NCI-H774 (cell line): ENCODE measurements at regions not wholly inside any gene's neighbourhood (a gene's known extent, or its start where the extent isn't known, plus 50 kb on each side); places are given as distances from the start of the nearest gene placed in this dataset.
"Not testable (repeated sequence)": the region's sequence is repeated elsewhere in the genome, so short reads cannot be mapped to it uniquely, and the experiment has no call there.

Experiments
- DNase-seq: peaks from one replicate; lab custom pipeline; 2025; lab: John Stamatoyannopoulos, UW

DNA sequence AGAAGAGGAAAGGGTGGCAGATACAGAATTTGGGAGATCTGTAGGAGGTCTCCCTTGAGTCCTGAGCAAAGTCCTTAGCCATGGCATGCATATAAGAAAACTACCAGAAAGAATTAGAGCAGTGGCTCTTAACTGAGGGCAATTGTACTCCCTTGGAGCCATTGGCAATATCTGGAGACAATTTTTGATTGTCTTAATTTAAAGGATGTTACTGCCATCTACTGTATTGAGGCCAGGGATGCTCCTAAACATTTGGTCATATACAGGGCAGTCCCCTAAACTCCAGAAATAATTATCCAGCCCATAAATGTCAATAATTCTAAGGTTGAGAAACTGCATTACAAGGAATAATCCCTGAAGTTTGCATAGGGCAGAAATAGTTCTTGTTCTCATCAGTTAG lies 136.4 kb upstream of the ODAD2 start:
- no peak for DNase-seq

DNA sequence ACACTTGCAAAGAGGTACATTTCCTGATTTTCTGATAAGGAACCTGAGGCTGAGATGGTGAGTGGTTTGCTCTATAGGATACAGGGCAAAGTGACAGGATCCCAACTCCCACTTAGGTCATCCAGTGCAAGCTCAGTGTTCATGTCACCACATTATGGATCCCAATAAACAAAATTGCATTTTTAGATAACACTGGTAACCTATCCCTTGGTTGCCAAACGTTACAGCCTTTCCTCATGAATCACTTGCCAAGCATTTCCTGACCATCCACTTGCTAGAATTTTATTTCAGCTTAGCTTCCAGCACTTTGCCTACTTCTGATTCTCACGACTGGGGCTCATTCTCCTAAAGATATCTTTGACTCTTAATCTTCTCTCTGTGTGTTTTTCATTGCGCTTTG lies 131.4 kb upstream of the ODAD2 start:
- no peak for DNase-seq

DNA sequence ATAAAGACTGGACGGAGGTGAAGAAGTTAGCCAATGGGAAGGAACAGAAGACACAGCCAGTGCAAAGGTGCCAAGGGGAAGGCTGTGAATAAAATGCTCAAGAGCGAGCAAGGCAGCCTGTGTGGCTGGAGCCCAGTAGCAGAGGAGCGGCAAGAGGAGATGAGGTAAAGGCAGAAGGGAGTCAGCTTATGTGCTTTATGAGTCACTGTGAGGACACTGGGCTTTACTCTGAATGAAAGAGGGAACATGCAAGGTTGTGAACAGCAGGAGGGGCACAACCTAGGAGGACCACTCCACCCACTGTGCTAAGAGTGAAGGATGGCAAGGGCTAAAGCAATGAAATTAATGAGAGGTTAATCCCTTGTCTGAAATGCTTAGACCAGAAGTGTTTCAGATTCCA lies 129.0 kb upstream of the ODAD2 start:
- DNase-seq, result no peak

DNA sequence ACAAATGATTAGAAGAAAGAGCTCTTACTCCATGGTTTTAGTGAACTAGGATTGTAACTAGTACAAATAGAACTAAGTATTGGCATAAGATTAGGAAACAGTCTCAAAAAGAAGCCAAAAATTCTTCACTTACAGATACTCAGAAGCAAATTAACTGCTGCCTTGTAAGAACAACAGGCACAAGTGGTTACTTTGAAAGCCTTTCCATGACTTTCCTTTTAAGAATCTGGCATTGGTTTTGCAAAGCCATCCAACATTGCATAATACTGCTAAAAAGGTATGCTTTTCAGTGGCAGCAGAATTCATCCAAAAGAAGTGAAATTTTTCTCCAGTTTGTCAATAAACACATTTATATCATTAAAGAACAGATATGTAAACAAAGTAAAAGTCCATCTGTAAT lies 126.8 kb upstream of the ODAD2 start:
- DNase-seq, result no peak

DNA sequence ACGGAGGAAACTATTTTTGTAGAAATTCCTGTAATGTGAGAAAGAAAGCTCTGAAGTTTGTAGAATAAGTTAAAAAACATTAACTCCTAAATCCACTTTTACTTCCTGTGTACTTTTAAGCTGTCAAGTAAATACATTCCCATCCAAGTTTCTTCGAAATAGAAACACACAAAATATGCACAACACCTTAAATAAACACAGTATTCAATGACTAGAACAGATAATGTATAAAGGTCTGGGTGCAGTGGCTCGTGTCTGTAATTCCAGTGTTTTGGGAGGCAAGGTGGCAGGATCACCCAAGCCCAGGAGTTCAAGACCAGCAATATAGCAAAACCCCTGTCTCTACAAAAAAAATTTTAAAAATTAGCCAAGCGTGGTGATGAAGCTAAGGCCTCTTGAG lies 121.9 kb upstream of the ODAD2 start:
- DNase-seq, result no peak

DNA sequence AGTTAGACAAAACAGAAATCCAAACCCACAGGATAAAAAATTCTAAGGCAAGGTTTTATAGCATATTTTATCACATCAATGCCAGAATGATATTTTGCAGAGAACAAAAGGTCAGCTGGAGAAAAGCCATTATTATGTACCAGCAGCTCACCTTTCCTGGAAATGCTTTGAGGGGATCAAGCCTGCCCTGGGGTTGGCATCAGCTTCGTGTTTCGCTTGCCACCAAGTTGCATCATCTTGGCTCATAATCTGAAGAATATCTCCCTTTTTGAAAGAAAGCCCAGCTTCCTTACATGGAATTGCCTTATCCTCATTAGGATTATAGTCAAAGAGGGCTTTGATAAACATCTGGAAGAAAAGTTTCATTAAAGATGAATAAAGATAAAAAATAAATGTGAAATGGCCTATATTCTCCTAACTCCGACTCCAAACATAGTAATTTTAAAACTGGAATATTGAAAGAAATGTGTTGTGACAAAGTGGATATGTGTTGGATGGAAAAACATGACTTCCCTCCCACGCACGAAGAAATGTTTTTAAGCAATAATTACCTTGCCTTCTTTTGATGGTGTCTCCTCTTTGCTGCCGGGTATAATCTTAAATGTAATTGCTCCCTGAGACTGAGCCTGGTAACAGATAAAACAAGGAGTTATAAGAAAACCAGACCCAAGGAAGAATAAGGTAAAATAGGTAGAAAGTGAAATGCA lies 121.3 kb upstream of the ODAD2 start:
- DNase-seq, result no peak

DNA sequence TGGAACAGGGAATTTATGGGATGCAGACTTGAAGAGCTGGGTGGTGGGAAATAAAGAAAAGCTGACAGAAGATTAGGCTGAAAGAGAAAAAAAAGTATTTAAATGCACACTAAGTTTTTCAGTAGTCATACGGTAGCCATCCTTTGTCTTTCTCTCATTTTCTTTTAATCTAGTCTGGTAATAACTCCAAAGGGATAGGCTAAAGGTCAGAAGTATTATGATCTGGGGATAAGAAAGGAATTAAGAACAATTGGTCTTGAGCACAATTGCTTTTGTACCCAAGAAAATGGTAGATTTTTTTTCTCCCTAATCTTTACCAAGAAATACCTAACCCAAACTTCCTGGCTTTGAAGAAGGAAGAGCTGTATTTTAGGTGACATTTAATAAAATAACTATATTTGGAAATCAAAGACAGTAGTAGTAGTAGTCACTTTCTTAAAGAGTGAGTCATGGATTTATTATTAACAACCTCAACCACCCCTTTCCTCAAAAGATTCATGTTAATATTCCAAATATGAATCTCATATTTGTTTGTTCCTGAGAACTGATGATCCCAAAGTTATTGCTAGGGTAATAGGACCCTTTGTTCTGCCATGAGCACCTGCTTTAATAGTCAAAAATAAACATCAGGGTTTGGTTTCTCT lies 120.2 kb upstream of the ODAD2 start:
- DNase-seq, result no peak

DNA sequence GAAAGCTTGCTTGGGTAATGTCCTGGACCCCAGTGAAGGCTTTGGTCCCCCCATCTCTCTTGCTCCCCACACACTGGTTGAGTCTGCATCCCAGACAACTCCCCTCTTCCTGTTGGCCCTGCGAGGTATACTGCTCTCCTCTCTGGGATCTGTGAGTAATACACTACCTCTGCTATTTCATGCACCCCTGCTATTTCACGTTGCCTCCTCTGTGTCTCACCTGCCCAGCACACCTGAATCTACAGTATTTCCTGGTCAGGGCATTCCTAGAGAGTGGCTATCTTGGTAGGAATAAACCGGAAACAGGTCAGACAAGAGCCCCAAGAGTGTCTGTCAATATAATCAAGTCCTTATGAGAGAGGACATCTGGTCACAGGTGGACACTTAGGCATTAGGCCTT lies 114.3 kb upstream of the ODAD2 start:
- no peak for DNase-seq

DNA sequence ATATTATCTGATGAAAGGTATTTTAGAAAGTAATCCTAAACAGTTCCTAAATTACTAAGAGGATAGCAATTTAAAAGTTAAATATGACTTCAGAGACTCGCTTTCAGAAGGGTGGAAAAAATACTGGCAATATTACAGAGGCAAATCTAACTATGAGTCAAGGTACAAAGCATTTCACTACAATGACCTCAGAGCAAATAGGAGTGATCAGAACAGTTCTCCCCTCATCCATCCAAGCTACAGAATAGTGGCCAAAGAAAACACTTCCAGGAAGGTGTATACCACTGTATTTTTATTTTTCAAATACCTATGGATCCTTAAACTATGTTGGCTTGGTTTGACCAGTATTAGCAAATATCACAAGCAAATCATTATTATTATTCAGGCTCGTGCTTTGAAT lies 112.8 kb upstream of the ODAD2 start:
- DNase-seq, result no peak

DNA sequence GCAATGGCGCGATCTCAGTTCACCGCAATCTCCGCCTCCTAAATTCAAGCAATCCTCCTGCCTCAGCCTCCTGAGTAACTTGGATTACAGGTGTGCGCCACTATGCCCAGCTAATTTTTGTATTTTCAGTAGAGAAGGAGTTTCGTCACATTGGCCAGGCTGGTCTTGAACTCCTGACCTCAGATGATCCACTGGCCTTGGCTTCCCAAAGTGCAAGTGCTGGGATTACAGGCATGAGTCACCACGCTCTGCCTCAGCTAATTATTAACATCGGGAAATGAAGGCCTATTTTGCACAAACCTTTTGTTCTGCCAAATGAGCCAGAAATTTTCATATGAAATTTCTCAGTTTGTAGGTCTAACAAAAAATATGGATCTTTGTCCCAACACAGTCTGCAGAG lies 106.7 kb upstream of the ODAD2 start:
- no peak for DNase-seq

DNA sequence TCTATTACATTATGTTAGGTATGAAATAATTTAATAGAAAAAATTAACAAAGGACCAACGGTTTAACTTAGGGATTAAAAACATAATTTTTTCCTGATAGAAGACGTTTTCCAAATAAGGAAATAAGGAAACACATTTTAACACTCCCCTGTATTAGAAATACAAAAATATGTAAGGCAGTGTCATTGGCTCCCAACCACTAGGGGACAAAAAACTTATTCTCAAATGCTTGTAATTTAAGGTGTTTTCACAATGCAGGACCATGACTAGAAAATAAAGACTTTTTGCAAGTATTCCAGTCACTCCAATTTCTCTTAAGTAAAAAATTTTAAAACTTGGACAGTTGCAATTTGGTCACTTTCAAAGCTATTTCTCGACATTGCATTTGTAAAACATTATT lies 98.8 kb upstream of the ODAD2 start:
- DNase-seq, result no peak

DNA sequence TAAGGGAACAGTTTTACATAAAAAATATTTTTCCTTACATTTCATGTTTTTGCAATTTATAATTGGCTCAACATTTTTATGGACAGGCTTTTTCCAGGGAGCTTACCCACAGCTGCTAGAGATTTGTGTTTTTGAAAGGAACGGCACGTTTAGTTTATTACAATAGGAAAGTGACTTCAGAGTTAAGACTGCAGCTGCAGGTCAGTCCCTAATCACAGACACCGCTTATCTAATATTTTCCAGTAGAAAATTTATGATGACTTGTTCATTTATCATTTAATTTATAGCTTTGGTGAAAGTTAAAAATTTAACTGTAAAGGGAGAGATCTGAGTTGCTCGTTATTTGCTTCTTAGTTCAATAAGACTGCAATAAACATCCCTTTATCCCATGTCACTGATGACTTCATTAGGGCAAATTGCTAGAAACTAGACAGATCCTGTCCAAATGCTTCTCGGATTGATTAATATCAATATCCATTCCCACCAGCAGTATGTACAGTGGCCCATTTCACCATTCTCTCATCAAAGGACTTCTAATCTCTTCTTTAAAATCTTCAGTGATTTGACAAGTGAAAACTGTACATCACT lies 97.0 kb upstream of the ODAD2 start:
- DNase-seq, result no peak

DNA sequence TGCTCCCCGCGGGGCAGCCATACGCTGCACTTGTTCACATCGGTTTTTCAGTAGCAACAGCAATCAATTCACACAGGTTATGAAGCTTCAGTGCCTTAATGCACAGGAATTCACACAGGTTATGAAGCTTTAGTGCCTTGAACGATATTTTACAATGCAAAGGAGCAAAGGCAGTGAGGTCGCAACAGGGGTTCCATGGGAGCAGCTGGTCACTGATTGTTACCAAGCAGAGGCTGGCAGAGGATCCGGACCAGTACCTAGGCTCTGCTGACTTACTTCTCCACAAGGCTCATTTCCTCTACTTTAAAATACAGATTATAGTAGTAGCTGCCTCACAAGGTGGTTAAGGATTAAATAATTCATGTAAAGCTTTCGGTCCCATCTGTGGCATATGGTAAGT lies 95.2 kb upstream of the ODAD2 start:
- DNase-seq, result no peak

DNA sequence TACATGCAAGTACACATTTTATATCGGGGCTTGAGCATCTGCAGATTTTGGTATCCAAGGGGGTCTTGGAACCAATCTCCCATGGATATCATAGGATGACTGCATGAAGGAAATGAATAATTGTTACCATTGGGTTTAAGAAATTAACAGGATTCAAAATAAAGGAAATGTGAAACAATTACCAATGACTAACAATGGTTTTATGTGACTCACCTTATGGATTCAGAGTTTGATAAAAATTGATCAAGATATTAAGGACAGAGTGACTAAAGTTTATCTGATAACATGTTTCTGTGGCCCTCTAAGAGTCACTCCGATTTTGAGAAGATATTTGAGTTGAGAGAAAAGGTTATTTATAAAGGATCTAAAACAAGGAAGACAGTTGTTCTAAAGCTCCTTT lies 93.0 kb upstream of the ODAD2 start:
- DNase-seq, result no peak

DNA sequence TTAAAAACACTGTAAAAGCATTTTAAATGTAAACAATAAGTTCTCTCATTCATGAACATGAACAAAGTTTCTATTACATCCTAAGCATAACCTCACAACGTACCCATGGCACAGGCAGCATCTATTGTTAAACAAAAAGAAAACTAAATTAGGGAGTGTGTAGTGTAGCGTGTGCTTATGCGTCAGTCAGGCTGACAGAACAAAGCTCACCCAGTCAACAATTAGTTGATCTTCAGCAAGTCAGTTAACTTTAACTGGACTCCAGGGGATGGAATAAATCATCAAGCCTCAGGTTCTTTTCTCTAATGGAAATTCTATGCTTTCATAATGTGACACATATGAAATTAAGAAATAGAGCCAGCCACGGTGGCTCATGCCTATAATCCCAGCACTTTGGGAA lies 91.6 kb upstream of the ODAD2 start:
- no peak for DNase-seq

DNA sequence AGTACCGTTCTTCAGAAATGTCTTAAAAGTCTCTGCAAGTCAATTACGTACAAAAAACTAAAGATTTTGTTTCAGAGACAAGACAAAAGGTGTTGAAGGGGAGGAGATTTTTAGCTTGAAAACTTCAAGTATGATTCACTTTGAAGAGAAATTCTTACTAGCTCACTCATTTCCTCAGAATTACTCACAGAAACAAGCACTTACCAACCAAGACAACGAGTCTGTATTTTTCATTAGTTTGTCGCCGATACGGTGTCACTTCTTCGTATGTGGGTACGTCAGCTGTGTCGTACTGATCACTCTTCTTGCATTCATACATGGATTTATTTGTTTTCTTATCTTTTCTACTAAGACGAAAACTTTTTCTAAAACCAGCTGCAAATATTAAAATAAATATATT lies 90.6 kb upstream of the ODAD2 start:
- DNase-seq, result no peak

DNA sequence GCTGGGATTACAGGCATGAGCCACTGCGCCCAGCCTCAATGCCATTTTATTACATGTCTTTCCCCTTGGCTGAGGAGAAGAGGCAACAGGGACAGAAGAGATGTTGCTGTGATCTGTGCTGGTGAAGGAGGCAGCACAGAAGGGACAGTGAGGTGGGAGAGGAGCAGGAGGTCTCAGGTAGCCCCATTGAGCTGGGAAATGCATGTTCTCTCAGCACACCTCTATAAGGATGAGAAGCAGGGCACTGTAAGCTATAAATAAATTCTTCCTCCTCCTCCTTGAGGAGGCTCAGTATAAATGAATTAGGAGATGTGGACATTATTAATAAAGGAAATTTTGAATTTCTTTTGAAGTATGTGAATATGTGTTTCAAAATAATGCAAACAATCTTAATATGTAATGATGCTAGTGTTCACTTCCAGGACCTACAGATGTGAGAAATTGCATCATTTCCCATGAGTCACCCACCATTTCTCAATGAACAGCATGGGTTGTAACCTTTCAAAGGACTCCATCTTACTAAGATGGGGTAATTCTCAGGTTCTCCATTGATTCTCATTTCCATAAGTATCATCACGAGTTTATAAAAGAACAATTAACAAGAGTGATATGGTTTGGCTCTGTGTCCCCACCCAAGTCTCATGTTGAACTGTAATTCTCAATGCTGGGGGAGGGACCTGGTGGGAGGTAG lies 88.9 kb upstream of the ODAD2 start:
- DNase-seq, result no peak

DNA sequence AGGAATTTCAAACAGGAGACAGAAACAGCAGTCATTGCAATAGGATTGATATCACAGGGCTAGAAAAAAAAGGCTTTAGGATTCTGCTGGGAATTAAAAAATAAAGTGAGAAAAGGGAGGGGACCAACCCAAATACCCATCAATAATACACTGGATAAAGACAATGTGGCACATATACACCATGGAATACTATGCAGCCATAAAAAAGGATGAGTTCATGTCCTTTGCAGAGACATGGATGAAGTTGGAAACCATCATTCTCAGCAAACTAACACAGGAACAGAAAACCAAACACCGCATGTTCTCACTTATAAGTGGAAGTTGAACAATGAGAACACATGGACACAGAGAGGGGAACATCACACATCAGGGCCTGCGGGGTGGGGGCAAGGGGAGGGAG lies 86.9 kb upstream of the ODAD2 start:
- not testable (repeated sequence) for DNase-seq

DNA sequence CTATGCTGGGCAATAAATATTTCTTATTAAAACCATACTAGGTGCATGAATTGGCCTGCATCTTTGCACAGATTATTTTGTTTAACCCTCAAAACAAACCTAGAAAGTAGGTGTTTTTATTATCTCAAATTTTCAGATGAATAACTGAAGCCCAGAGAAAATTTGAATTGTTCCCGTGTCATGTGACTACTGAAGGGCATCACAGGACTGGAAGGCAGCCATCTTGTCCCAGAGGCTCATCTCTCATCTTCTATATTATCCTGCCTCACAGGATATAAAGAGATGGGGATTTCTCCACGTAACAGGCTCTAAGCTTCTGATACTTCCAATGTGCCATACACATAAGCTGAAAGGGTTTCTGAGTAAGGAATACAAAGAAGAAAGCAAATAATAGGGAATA lies 84.0 kb upstream of the ODAD2 start:
- no peak for DNase-seq

DNA sequence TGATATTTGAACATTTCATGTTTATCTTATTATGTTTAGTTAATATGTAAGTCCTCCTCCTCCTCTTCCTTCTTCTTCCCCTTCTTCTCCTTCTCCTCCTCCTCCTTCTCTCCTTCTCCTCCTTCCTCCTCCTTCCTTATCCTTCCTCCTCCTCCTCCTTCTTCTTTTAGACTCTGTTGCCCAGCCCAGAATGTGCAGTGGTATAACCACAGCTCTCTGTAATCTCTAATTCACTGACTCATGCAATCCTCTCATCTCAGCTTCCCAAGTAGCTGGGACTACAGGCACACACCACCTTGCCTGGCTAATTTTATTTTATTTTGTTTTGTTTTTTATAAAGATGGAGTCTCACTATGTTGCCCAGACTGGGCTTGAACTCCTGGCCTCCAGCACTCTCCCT lies 83.4 kb upstream of the ODAD2 start:
- DNase-seq, result no peak

DNA sequence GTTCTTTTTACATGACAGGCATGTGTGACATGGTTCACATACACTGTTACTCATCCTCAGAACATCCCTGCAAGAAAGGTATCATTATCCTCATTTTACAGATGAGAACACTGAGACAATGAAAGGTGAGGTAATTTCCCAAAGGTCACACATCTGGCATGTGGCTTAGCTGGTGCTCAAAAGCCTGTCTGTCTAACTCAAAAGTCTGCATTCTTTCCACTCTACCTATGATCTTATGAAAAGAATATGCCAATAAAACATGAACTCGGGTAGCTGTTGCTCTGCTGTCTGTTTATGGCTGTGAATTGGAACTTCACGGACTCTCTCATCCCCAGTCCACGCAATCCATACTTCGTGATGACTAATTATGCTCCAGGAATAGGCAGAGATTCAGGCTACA lies 79.0 kb upstream of the ODAD2 start:
- DNase-seq, result no peak

DNA sequence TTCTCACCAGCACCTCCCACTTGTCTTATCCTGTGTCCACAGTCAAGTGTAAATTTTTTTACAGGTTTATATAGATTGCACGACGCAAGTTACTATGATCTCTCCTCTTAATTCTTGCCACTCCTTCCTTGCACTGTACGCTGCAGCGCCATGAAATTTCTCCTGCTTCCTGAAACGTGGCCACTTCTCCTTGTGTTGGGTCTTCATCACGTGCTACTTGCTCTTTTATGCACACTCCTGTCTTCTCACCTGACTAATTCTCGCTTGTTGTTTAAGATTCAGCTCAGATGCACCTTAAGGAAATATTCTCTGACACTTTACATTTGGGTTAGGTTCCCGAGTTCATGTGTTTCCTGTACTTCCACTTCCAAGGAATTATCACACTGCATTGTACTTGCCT lies 76.5 kb upstream of the ODAD2 start:
- DNase-seq, result no peak

DNA sequence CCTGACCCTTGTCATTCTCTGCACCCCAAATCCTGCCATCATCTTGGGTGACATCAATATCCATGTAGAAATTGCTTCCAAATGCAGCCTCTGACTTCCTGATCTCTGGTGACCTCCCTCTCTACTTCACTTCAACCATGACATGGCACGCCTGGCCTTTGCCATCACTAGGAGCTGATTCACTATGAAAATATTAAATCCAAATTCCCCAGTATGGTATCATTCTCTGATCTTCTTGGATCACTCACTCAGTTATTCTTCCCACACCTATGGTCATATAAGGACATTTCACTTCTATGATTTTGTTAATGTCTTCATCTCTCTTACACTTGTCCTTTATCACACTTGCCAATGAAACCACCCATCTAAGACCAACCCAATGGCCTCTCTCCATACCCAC lies 73.7 kb upstream of the ODAD2 start:
- no peak for DNase-seq
